CD14-positive monocyte (primary cell): ENCODE measurements at regions not wholly inside any gene's neighbourhood (a gene's known extent, or its start where the extent isn't known, plus 50 kb on each side); places are given as distances from the start of the nearest gene placed in this dataset.

Source experiments
- DNase-seq, 3 donors: peaks; one replicate each; pipeline ENCODE4 v3.0.0-alpha.2; 2011 to 2022
- H2AFZ ChIP-seq: 2 replicates; pipeline ENCODE4 v1.6.0; 2012; ENCODE audit warnings: mild to moderate bottlenecking, low read depth, low read length, inconsistent platforms; ENCODE audit not compliant: insufficient read depth, poor library complexity, severe bottlenecking
- H3K27ac ChIP-seq, 2 donors: 1 replicate in 1 of 2; 2 replicates in 1 of 2; pipeline ENCODE4 v1.5.1; 2012 to 2013; ENCODE audit warnings: low read length in 2 of 2, control low read depth in 1 of 2, inconsistent platforms in 1 of 2, low read depth in 1 of 2, mild to moderate bottlenecking in 1 of 2
- H3K27me3 ChIP-seq, 2 donors: one replicate each; pipeline versions ENCODE4 v1.6.0 to v1.6.1; 2011 to 2013; ENCODE audit warnings: low read length in 2 of 2; ENCODE audit not compliant: control insufficient read depth in 2 of 2, insufficient read depth in 2 of 2
- H3K36me3 ChIP-seq, 2 donors: replicated peaks in 1 of 2; 1 replicate in 1 of 2; 2 replicates in 1 of 2; pipeline versions ENCODE4 v1.5.1 to v1.6.1; 2012 to 2013; ENCODE audit warnings: low read length in 2 of 2, control low read depth in 1 of 2, inconsistent platforms in 1 of 2, mild to moderate bottlenecking in 1 of 2; ENCODE audit not compliant: insufficient read depth in 2 of 2, control insufficient read depth in 1 of 2
- H3K4me1 ChIP-seq, 2 donors: 1 replicate in 1 of 2; 2 replicates in 1 of 2; pipeline versions ENCODE4 v1.5.1 to v1.6.1; 2012 to 2013; ENCODE audit warnings: low read length in 2 of 2, control low read depth in 1 of 2, inconsistent platforms in 1 of 2, mild to moderate bottlenecking in 1 of 2, moderate library complexity in 1 of 2; ENCODE audit not compliant: insufficient read depth in 2 of 2, control insufficient read depth in 1 of 2
- H3K4me2 ChIP-seq: replicated peaks from 2 replicates; pipeline ENCODE3; 2012; ENCODE audit warnings: low read length, moderate library complexity, mild to moderate bottlenecking; ENCODE audit not compliant: poor library complexity, severe bottlenecking; ENCODE audit errors: extremely low read depth
- H3K4me3 ChIP-seq, 3 experiments: fragments of 200-600 bp in 1 of 3; sonication (generic) in 1 of 3; replicated peaks in 1 of 3; 1 replicate in 2 of 3; 2 replicates in 1 of 3; pipeline ENCODE4 v1.5.1; 2011 to 2013; ENCODE audit warnings: low read length in 3 of 3, mild to moderate bottlenecking in 3 of 3, control low read depth in 2 of 3, low read depth in 2 of 3, inconsistent platforms in 1 of 3, moderate library complexity in 1 of 3
- H3K79me2 ChIP-seq: 2 replicates; pipeline ENCODE4 v1.6.0; 2012; ENCODE audit warnings: mild to moderate bottlenecking, control low read depth, inconsistent platforms, low read length, moderate library complexity; ENCODE audit not compliant: insufficient read depth
- H3K9ac ChIP-seq: 2 replicates; pipeline ENCODE4 v1.6.0; 2017; ENCODE audit warnings: low read length, mild to moderate bottlenecking; ENCODE audit not compliant: insufficient read depth, poor library complexity, severe bottlenecking
- H3K9me3 ChIP-seq, 2 donors: replicated peaks in 1 of 2; 1 replicate in 1 of 2; 2 replicates in 1 of 2; pipeline versions ENCODE4 v1.5.1 to v1.6.1; 2012 to 2013; ENCODE audit warnings: low read length in 2 of 2, control low read depth in 1 of 2; ENCODE audit not compliant: control insufficient read depth in 1 of 2, insufficient read depth in 1 of 2
- H4K20me1 ChIP-seq: 2 replicates; pipeline ENCODE4 v1.6.0; 2012; ENCODE audit warnings: mild to moderate bottlenecking, low read length, control low read depth, moderate library complexity; ENCODE audit not compliant: insufficient read depth
- H3K27ac Mint-ChIP-seq, 7 donors: one replicate each; pipeline ENCODE4 v1.8.0; 2020; ENCODE audit warnings: mild to moderate bottlenecking in 7 of 7, mixed read lengths in 7 of 7, moderate library complexity in 6 of 7, inconsistent platforms in 2 of 7
- H3K27me3 Mint-ChIP-seq, 3 donors: one replicate each; pipeline ENCODE4 v1.8.0; 2021 to 2022; ENCODE audit warnings: low read depth in 3 of 3, mild to moderate bottlenecking in 3 of 3, mixed read lengths in 3 of 3, moderate library complexity in 3 of 3, inconsistent platforms in 1 of 3
- H3K36me3 Mint-ChIP-seq, 2 donors: one replicate each; pipeline ENCODE4 v1.8.0; 2020; ENCODE audit warnings: mixed read lengths in 2 of 2, inconsistent platforms in 1 of 2, mild to moderate bottlenecking in 1 of 2
- H3K4me1 Mint-ChIP-seq: one replicate; pipeline ENCODE4 v1.8.0; 2020; ENCODE audit warnings: mild to moderate bottlenecking, mixed read lengths
- H3K4me3 Mint-ChIP-seq, 2 donors: one replicate each; pipeline ENCODE4 v1.8.0; 2020; ENCODE audit warnings: mild to moderate bottlenecking in 2 of 2, mixed read lengths in 2 of 2, moderate library complexity in 1 of 2
- H3K9me3 Mint-ChIP-seq, 7 donors: one replicate each; pipeline ENCODE4 v1.8.0; 2020 to 2022; ENCODE audit warnings: mixed read lengths in 7 of 7, mild to moderate bottlenecking in 6 of 7, moderate library complexity in 6 of 7, inconsistent platforms in 2 of 7
- WGBS: methylation state at CpG from one replicate; pipeline ENCODE4 v1.1.5; 2013; ENCODE audit warnings: missing lambda C conversion rate; ENCODE audit not compliant: insufficient coverage; 5-methylcytosine and 5-hydroxymethylcytosine counted together
- intact Hi-C, 2 donors: fragments of 100-400 bp; cut with micrococcal nuclease; formaldehyde crosslinking; loops; one replicate each; pipeline versions ENCODE4 v1.15.0 to v1.15.1; 2023
- TF ChIP-seq, protein P1 (sequence below): fragments of 200-600 bp; IDR thresholded peaks from one replicate; pipeline ENCODE4 v1.8.0; 2022; ENCODE audit warnings: antibody characterized with exemption, mild to moderate bottlenecking

DNA sequence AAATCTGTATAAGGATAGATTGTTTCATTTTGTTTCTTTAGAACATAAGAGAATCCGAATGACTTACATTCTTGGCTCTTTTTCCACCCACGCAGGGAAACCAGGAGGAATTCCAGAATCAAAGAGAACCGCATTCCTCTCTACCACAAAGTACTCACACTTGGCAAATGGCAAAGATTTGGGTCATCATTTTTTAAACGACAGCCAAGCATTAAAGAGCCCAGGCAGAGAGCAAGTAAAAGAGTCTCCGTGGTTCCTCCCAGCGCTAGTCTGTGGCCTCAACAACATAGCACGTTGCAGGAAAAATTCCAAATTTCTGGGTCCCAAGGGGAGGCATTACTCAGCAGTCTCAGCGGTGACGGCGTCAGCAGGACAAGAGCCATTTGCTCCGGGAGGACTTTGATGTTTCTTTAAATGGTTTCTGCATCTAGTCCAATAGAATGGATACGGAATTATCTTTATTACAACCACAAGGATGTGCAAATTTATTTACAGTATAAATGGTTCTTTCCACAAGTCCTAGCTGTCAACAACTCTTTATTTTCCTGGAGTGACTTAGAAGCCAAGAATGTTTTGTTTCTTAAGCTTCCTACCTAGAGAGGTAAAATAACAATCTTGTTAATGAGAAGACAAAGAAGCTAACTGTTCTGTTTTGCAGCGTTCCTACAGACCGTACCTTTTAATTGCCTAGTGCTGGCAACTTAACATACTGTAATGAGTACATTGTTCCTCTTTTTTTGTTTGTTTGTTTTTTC is 232.5 kb downstream of the SKIDA1 start:
- H3K36me3 ChIP-seq, result no peaks in the 10 kb centered on the region
- no peak overlapping the region for H3K9ac ChIP-seq
- peak overlapping the region; percentile 16 for H3K4me2 ChIP-seq
- Mint-ChIP-seq H3K36me3 (no peaks in the 10 kb centered on the region), H3K4me3 (peak overlapping the region; percentile 12 to 57), H3K9me3 (peaks cover 0 to 7% (median 0%) of the 10 kb centered on the region in 7 donors), H3K27ac (peak overlapping the region in 1 of 7 donors; percentile 16), H3K4me1 (peaks cover 10% of the 10 kb centered on the region), H3K27me3 (peaks cover 13 to 17% (median 15%) of the 10 kb centered on the region in 3 donors)
- intact Hi-C loops, result no loop called here
- H3K4me1 ChIP-seq, result no peaks in the 10 kb centered on the region
- TF ChIP-seq, protein P1, sequence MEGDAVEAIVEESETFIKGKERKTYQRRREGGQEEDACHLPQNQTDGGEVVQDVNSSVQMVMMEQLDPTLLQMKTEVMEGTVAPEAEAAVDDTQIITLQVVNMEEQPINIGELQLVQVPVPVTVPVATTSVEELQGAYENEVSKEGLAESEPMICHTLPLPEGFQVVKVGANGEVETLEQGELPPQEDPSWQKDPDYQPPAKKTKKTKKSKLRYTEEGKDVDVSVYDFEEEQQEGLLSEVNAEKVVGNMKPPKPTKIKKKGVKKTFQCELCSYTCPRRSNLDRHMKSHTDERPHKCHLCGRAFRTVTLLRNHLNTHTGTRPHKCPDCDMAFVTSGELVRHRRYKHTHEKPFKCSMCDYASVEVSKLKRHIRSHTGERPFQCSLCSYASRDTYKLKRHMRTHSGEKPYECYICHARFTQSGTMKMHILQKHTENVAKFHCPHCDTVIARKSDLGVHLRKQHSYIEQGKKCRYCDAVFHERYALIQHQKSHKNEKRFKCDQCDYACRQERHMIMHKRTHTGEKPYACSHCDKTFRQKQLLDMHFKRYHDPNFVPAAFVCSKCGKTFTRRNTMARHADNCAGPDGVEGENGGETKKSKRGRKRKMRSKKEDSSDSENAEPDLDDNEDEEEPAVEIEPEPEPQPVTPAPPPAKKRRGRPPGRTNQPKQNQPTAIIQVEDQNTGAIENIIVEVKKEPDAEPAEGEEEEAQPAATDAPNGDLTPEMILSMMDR, result no peak
- WGBS, result 9% methylated on average over 4 of the region's 14 CpGs
- peaks cover 7 to 16% of the 10 kb centered on the region in 2 donors for H3K27me3 ChIP-seq
- H3K4me3 ChIP-seq, result no peak overlapping the region
- no peak overlapping the region for H3K27ac ChIP-seq
- H4K20me1 ChIP-seq, result no peaks in the 10 kb centered on the region
- DNase-seq, result peak in 1 of 3 donors; percentile 10
- peak overlapping the region; percentile 10 for H2AFZ ChIP-seq
- H3K9me3 ChIP-seq, result no peaks in the 10 kb centered on the region
- no peaks in the 10 kb centered on the region for H3K79me2 ChIP-seq

- H3K4me3 Mint-ChIP-seq, result no peak overlapping the region
Measured at GRCh38 chr10:21290499-21291160, 234.9 kb downstream of the SKIDA1 start.

More at GRCh38 chr10:21290499-21291160, 234.9 kb downstream of the SKIDA1 start:
- Mint-ChIP-seq H3K9me3 (peaks cover 4 to 15% (median 11%) of the 10 kb centered on the region in 7 donors), H3K4me1 (peaks cover 10% of the 10 kb centered on the region), H3K36me3 (no peaks in the 10 kb centered on the region), H3K27me3 (peaks cover 10 to 17% (median 14%) of the 10 kb centered on the region in 3 donors), H3K27ac (peak overlapping the region in 1 of 7 donors; percentile 11)
- Histone ChIP-seq H3K9me3 (peaks cover 0 to 5% of the 10 kb centered on the region in 2 donors), H3K4me2 (no peak overlapping the region), H3K79me2 (no peaks in the 10 kb centered on the region), H3K4me3 (no peak overlapping the region), H3K27me3 (peaks cover 7 to 16% of the 10 kb centered on the region in 2 donors), H3K4me1 (no peaks in the 10 kb centered on the region), H3K36me3 (no peaks in the 10 kb centered on the region), H3K27ac (no peak overlapping the region), H3K9ac (no peak overlapping the region), H4K20me1 (no peaks in the 10 kb centered on the region), H2AFZ (no peak overlapping the region)
- no peak for DNase-seq
- TF ChIP-seq, protein P1, result no peak
- intact Hi-C loops, result no loop called here
- WGBS, result no CpG with 5 or more reads among the region's 2 CpGs
